ENCODE measurements at regions not wholly inside any gene's neighbourhood (a gene's known extent, or its start where the extent isn't known, plus 50 kb on each side); places are given as distances from the start of the nearest gene placed in this dataset.
"Not testable (repeated sequence)": the region's sequence is repeated elsewhere in the genome, so short reads cannot be mapped to it uniquely, and the experiment has no call there.

DNA sequence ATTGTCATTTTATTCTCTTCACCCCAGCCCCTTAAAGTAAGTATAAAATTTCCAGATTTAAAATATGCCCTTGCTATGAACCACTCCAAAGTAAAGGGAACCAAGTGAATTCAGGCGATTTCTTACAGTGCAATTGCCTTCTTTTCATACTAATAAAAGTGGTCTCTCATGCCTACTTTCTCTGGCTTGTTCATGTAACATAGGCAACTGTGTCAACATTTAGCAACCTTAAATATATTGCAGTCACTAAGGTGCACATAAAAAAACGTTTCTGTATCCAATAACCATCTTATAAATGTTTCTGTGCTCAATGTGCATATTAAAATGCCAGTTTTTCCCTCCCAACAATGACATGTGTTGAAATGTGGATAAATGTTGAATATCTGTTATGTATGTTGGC, 271.6 kb upstream of the DCN start:
- no peak overlapping the region for H3K27ac Mint-ChIP-seq
- Histone ChIP-seq H3K9me3 (ENCODE audit: control insufficient read depth in 2 of 2, low read length in 2 of 2) (peaks cover 0 to 5% of the 10 kb centered on the region in 2 experiments), H3K27me3 (ENCODE audit: control insufficient read depth, insufficient read depth, low read length) (peaks cover 4% of the 10 kb centered on the region), H3K36me3 (ENCODE audit: control insufficient read depth, insufficient read depth, low read length) (no peaks in the 10 kb centered on the region), H3K4me3 (ENCODE audit: low read depth, low read length) (no peak overlapping the region), H3K27ac (ENCODE audit: insufficient read depth, low read length, poor library complexity, severe bottlenecking) (no peak overlapping the region), H3K4me1 (ENCODE audit: control insufficient read depth, insufficient read depth, low read length, poor library complexity, severe bottlenecking) (no peaks in the 10 kb centered on the region)
- ATAC-seq (ENCODE audit: low read depth in 2 of 2) (no peak), DNase-seq (no peak)
- H3K9me3 Mint-ChIP-seq = peaks cover 0 to 12% (median 3%) of the 10 kb centered on the region in 7 donors
- H3K4me3 Mint-ChIP-seq = no peak overlapping the region
- H3K27me3 Mint-ChIP-seq = peaks cover 5% of the 10 kb centered on the region
- no peaks in the 10 kb centered on the region for H3K4me1 Mint-ChIP-seq
- H3K36me3 Mint-ChIP-seq = no peaks in the 10 kb centered on the region

GRCh38 chr12:91452464-91452863, 269.8 kb upstream of the DCN start:
- not testable (repeated sequence) for H3K36me3 Mint-ChIP-seq; H3K27me3 Mint-ChIP-seq; H3K27me3 ChIP-seq (ENCODE audit: control insufficient read depth, insufficient read depth, low read length); H3K27ac Mint-ChIP-seq; H3K4me3 ChIP-seq (ENCODE audit: low read depth, low read length); H3K36me3 ChIP-seq (ENCODE audit: control insufficient read depth, insufficient read depth, low read length); H3K4me1 Mint-ChIP-seq; ATAC-seq (ENCODE audit: low read depth in 2 of 2); H3K9me3 ChIP-seq (ENCODE audit: control insufficient read depth in 2 of 2, low read length in 2 of 2); H3K4me1 ChIP-seq (ENCODE audit: control insufficient read depth, insufficient read depth, low read length, poor library complexity, severe bottlenecking); H3K4me3 Mint-ChIP-seq; DNase-seq; H3K27ac ChIP-seq (ENCODE audit: insufficient read depth, low read length, poor library complexity, severe bottlenecking)
- peaks cover 0 to 12% (median 4%) of the 10 kb centered on the region in 7 donors for H3K9me3 Mint-ChIP-seq

- H3K27ac Mint-ChIP-seq = no peak overlapping the region
- ATAC-seq (ENCODE audit: low read depth in 2 of 2) (no peak), DNase-seq (no peak)
- no peaks in the 10 kb centered on the region for H3K36me3 ChIP-seq (ENCODE audit: control insufficient read depth, insufficient read depth, low read length)
- H3K4me1 Mint-ChIP-seq = peaks cover 0 to 6% (median 0%) of the 10 kb centered on the region in 4 donors
- H3K27me3 ChIP-seq (ENCODE audit: control insufficient read depth, insufficient read depth, low read length) = peaks cover 14% of the 10 kb centered on the region
- no peak overlapping the region for H3K4me3 Mint-ChIP-seq
- peaks cover 5% of the 10 kb centered on the region for H3K27me3 Mint-ChIP-seq
- H3K36me3 Mint-ChIP-seq = no peaks in the 10 kb centered on the region
- no peaks in the 10 kb centered on the region for H3K4me1 ChIP-seq (ENCODE audit: control insufficient read depth, insufficient read depth, low read length, poor library complexity, severe bottlenecking)
- H3K27ac ChIP-seq (ENCODE audit: insufficient read depth, low read length, poor library complexity, severe bottlenecking) = no peak overlapping the region
- no peaks in the 10 kb centered on the region for H3K9me3 Mint-ChIP-seq
- H3K9me3 ChIP-seq (ENCODE audit: control insufficient read depth in 2 of 2, low read length in 2 of 2) = peaks cover 0 to 2% of the 10 kb centered on the region in 2 experiments
- no peak overlapping the region for H3K4me3 ChIP-seq (ENCODE audit: low read depth, low read length)
Measured at GRCh38 chr12:91441993-91442952, 259.7 kb upstream of the DCN start.

DNA sequence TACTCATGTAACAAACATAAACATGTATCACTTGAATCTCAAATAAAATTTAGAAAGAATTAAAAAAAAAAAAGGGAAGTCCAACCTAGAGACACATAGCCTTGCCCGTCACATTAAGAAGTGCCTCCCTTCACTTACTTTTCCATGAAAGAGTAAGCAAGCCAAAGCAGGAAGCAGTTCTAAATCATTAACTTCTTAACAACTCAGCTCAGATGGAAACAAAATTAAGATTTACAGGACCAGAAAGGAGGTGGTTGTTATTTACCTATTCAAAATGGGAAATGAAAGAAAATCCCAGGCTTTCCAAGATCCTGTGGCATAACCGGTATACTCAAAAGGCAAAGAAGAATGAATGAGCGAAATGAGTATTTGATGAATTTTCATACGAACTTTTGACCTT, 258.6 kb upstream of the DCN start:
- Histone ChIP-seq H3K9me3 (ENCODE audit: control insufficient read depth in 2 of 2, low read length in 2 of 2) (peaks cover 0 to 2% of the 10 kb centered on the region in 2 experiments), H3K4me3 (ENCODE audit: low read depth, low read length) (no peak overlapping the region), H3K27me3 (ENCODE audit: control insufficient read depth, insufficient read depth, low read length) (peaks cover 14% of the 10 kb centered on the region), H3K27ac (ENCODE audit: insufficient read depth, low read length, poor library complexity, severe bottlenecking) (no peak overlapping the region), H3K4me1 (ENCODE audit: control insufficient read depth, insufficient read depth, low read length, poor library complexity, severe bottlenecking) (no peaks in the 10 kb centered on the region), H3K36me3 (ENCODE audit: control insufficient read depth, insufficient read depth, low read length) (no peaks in the 10 kb centered on the region)
- Mint-ChIP-seq H3K9me3 (no peaks in the 10 kb centered on the region), H3K27me3 (peaks cover 5% of the 10 kb centered on the region), H3K27ac (no peak overlapping the region), H3K4me3 (no peak overlapping the region), H3K36me3 (no peaks in the 10 kb centered on the region), H3K4me1 (peaks cover 0 to 6% (median 0%) of the 10 kb centered on the region in 4 donors)
- no peak for ATAC-seq (ENCODE audit: low read depth in 2 of 2)
- DNase-seq = no peak

- Histone ChIP-seq H3K4me3 (ENCODE audit: low read depth, low read length) (no peak overlapping the region), H3K27me3 (ENCODE audit: control insufficient read depth, insufficient read depth, low read length) (no peaks in the 10 kb centered on the region), H3K9me3 (ENCODE audit: control insufficient read depth in 2 of 2, low read length in 2 of 2) (no peaks in the 10 kb centered on the region), H3K4me1 (ENCODE audit: control insufficient read depth, insufficient read depth, low read length, poor library complexity, severe bottlenecking) (no peaks in the 10 kb centered on the region), H3K27ac (ENCODE audit: insufficient read depth, low read length, poor library complexity, severe bottlenecking) (no peak overlapping the region), H3K36me3 (ENCODE audit: control insufficient read depth, insufficient read depth, low read length) (no peaks in the 10 kb centered on the region)
- no peak for DNase-seq
- H3K27ac Mint-ChIP-seq = no peak overlapping the region
- no peaks in the 10 kb centered on the region for H3K36me3 Mint-ChIP-seq
- H3K9me3 Mint-ChIP-seq = peaks cover 0 to 1% (median 0%) of the 10 kb centered on the region in 7 donors
- peaks cover 7% of the 10 kb centered on the region for H3K27me3 Mint-ChIP-seq
- H3K4me3 Mint-ChIP-seq = no peak overlapping the region
- H3K4me1 Mint-ChIP-seq = peaks cover 0 to 6% (median under 1%) of the 10 kb centered on the region in 4 donors
- no peak for ATAC-seq (ENCODE audit: low read depth in 2 of 2)
Measured at GRCh38 chr12:91434081-91434480, 251.5 kb upstream of the DCN start.

- H3K4me1 Mint-ChIP-seq = peaks cover 0 to 2% (median under 1%) of the 10 kb centered on the region in 4 donors
Measured at GRCh38 chr12:91432755-91433154, 250.1 kb upstream of the DCN start.

DNA sequence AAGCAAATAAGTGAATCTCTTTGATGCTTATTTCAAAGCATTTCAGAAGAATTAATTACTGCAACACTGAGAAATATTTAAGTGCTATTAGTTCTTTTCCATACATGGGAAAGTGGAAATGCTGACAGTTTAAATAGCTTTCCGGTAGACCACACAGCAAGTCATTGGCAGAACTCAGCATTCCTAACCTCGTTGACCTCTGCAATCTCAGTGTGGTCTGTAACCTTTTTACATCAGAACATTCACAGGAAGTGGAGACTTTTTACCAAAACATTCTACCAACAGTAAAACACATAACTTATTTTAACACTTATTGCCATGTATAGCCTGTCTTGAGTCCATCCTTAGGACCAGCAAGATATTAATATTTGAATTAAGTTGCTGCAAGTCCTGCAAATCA, 249.5 kb upstream of the DCN start:
- no peaks in the 10 kb centered on the region for H3K36me3 Mint-ChIP-seq
- no peak for DNase-seq
- peaks cover 3% of the 10 kb centered on the region for H3K27me3 ChIP-seq (ENCODE audit: control insufficient read depth, insufficient read depth, low read length)

More at GRCh38 chr12:91432755-91433154, 250.1 kb upstream of the DCN start:
- Mint-ChIP-seq H3K4me3 (no peak overlapping the region), H3K9me3 (peaks cover 0 to 1% (median 0%) of the 10 kb centered on the region in 7 donors), H3K27me3 (peaks cover 10% of the 10 kb centered on the region), H3K27ac (no peak overlapping the region), H3K36me3 (no peaks in the 10 kb centered on the region)
- Histone ChIP-seq H3K4me3 (ENCODE audit: low read depth, low read length) (no peak overlapping the region), H3K4me1 (ENCODE audit: control insufficient read depth, insufficient read depth, low read length, poor library complexity, severe bottlenecking) (no peaks in the 10 kb centered on the region), H3K36me3 (ENCODE audit: control insufficient read depth, insufficient read depth, low read length) (no peaks in the 10 kb centered on the region), H3K27me3 (ENCODE audit: control insufficient read depth, insufficient read depth, low read length) (peaks cover 3% of the 10 kb centered on the region), H3K27ac (ENCODE audit: insufficient read depth, low read length, poor library complexity, severe bottlenecking) (no peak overlapping the region), H3K9me3 (ENCODE audit: control insufficient read depth in 2 of 2, low read length in 2 of 2) (no peaks in the 10 kb centered on the region)
- no peak for DNase-seq
- no peak for ATAC-seq (ENCODE audit: low read depth in 2 of 2)

DNA sequence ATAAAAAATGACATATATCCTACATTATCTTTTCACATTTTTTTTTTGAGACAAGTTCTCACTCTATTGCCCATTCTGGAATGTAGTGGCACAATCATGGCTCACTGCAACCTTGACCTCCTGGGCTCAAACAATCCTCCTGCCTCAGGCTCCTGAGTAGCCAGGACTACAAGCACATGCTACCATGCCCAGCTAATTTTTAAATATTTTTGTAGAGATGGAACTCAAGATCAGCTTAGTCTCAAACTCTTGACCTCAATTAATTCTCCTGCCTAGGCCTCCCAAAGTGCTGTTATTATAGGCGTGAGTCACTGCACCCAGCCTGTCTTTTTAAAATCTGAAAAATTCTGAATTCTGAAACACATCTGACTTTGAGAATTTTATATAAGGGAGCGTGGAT, 241.9 kb upstream of the DCN start:
- Mint-ChIP-seq H3K27ac (no peak overlapping the region), H3K4me3 (no peak overlapping the region), H3K4me1 (no peaks in the 10 kb centered on the region), H3K27me3 (peaks cover 20% of the 10 kb centered on the region), H3K36me3 (no peaks in the 10 kb centered on the region), H3K9me3 (peaks cover 0 to 3% (median 0%) of the 10 kb centered on the region in 7 donors)
- H3K4me3 ChIP-seq (ENCODE audit: low read depth, low read length) = no peak overlapping the region
- H3K4me1 ChIP-seq (ENCODE audit: control insufficient read depth, insufficient read depth, low read length, poor library complexity, severe bottlenecking) = no peaks in the 10 kb centered on the region
- no peaks in the 10 kb centered on the region for H3K36me3 ChIP-seq (ENCODE audit: control insufficient read depth, insufficient read depth, low read length)
- no peaks in the 10 kb centered on the region for H3K9me3 ChIP-seq (ENCODE audit: control insufficient read depth in 2 of 2, low read length in 2 of 2)
- no peak overlapping the region for H3K27ac ChIP-seq (ENCODE audit: insufficient read depth, low read length, poor library complexity, severe bottlenecking)
- ATAC-seq (ENCODE audit: low read depth in 2 of 2) (no peak), DNase-seq (no peak)
- H3K27me3 ChIP-seq (ENCODE audit: control insufficient read depth, insufficient read depth, low read length) = peaks cover 3% of the 10 kb centered on the region

More for the DNA sequence above, 249.5 kb upstream of the DCN start:
- H3K4me1 Mint-ChIP-seq = peaks cover 0 to 2% (median 0%) of the 10 kb centered on the region in 4 donors
- no peak for ATAC-seq (ENCODE audit: low read depth in 2 of 2)
- H3K9me3 Mint-ChIP-seq = peaks cover 0 to 1% (median 0%) of the 10 kb centered on the region in 7 donors
- Histone ChIP-seq H3K27ac (ENCODE audit: insufficient read depth, low read length, poor library complexity, severe bottlenecking) (no peak overlapping the region), H3K9me3 (ENCODE audit: control insufficient read depth in 2 of 2, low read length in 2 of 2) (no peaks in the 10 kb centered on the region), H3K36me3 (ENCODE audit: control insufficient read depth, insufficient read depth, low read length) (no peaks in the 10 kb centered on the region), H3K4me1 (ENCODE audit: control insufficient read depth, insufficient read depth, low read length, poor library complexity, severe bottlenecking) (no peaks in the 10 kb centered on the region), H3K4me3 (ENCODE audit: low read depth, low read length) (no peak overlapping the region)
- no peak overlapping the region for H3K27ac Mint-ChIP-seq
- peaks cover 10% of the 10 kb centered on the region for H3K27me3 Mint-ChIP-seq
- no peak overlapping the region for H3K4me3 Mint-ChIP-seq
